K562 (cell line): ENCODE measurements at regions not wholly inside any gene's neighbourhood (a gene's known extent, or its start where the extent isn't known, plus 50 kb on each side); places are given as distances from the start of the nearest gene placed in this dataset.

Experiments
- ATAC-seq: fragments of 200-7000 bp; cut with Tn5 transposase; 3 replicates; pipeline ENCODE4 v1.9.1; 2020; ENCODE audit warnings: moderate library complexity
- BruUV-seq: library from RNA; stranded (reverse); fragments of 400-500 nt; replicated peaks from 2 replicates; lab custom pipeline; 2021; lab: Mats Ljungman, UMichigan
- CTCF ChIA-PET: fragments of 300-600 bp; formaldehyde crosslinking; extraction: SDS; loops from one replicate; lab custom pipeline; 2021; ENCODE audit warnings: low intra/inter-chr PET ratio; lab: Yijun Ruan, JAX
- POLR2A ChIA-PET: fragments of 300-600, 350-650 bp; sonication (Branson Sonifier 250); formaldehyde crosslinking; extraction: SDS; loops from one replicate; lab custom pipeline; 2021; ENCODE audit warnings: antibody characterized with exemption, inconsistent platforms; lab: Yijun Ruan, JAX
- DNase-seq, 4 experiments: peaks; one replicate each; pipeline versions ENCODE4 v3.0.0 to v3.0.0-alpha.2; 2011 to 2018; ENCODE audit warnings: low spot score in 3 of 4, mixed read lengths in 3 of 4; ENCODE audit errors: extremely low read depth in 1 of 4
- FAIRE-seq: peaks from 2 replicates; lab custom pipeline; 2011; peaks lifted over from hg19 to GRCh38; lab: Jason Lieb, UNC
- H2AFZ ChIP-seq: 2 replicates; pipeline ENCODE4 v1.6.0; 2011; ENCODE audit warnings: low read depth, low read length, control low read depth, inconsistent platforms
- H3K27ac ChIP-seq: fragments of 200-600 bp; 3 replicates; pipeline ENCODE4 v1.8.0; 2011; ENCODE audit warnings: low read depth, mild to moderate bottlenecking, control low read depth, inconsistent platforms, low read length, moderate library complexity, mixed read lengths; ENCODE audit errors: extremely low read depth
- H3K27me3 ChIP-seq, 2 experiments: fragments of 300-600 bp in 1 of 2; 2 replicates in 1 of 2; 3 replicates in 1 of 2; pipeline versions ENCODE4 v1.6.0 to v1.8.0; 2011; ENCODE audit warnings: inconsistent platforms in 2 of 2, low read length in 2 of 2, mild to moderate bottlenecking in 1 of 2, mixed read lengths in 1 of 2, moderate library complexity in 1 of 2; ENCODE audit not compliant: control insufficient read depth in 2 of 2, insufficient read depth in 2 of 2
- H3K36me3 ChIP-seq: fragments of 300-600 bp; 3 replicates; pipeline ENCODE4 v1.8.0; 2011; ENCODE audit warnings: mild to moderate bottlenecking, low read length, inconsistent platforms; ENCODE audit not compliant: control insufficient read depth, insufficient read depth
- H3K4me1 ChIP-seq, 2 experiments: fragments of 200-600 bp in 1 of 2; replicated peaks in 1 of 2; 2 replicates in 1 of 2; 3 replicates in 1 of 2; pipeline versions ENCODE4 v1.5.1 to v1.8.0; 2011; ENCODE audit warnings: inconsistent platforms in 2 of 2, low read length in 2 of 2, mild to moderate bottlenecking in 1 of 2, mixed read lengths in 1 of 2, moderate library complexity in 1 of 2; ENCODE audit not compliant: control insufficient read depth in 2 of 2, insufficient read depth in 2 of 2
- H3K4me2 ChIP-seq: 2 replicates; pipeline ENCODE4 v1.6.1; 2011; ENCODE audit warnings: low read length, control low read depth, inconsistent platforms, mixed read lengths; ENCODE audit not compliant: insufficient read depth
- H3K4me3 ChIP-seq: fragments of 200-600 bp; sonication (generic), shearing (Covaris generic); 2 replicates; pipeline ENCODE4 v1.5.1; 2016; ENCODE audit warnings: control low read depth, inconsistent platforms
- H3K79me2 ChIP-seq: fragments of 200-600 bp; 3 replicates; pipeline ENCODE4 v1.8.0; 2011; ENCODE audit warnings: low read length, inconsistent platforms; ENCODE audit not compliant: control insufficient read depth, insufficient read depth
- H3K9ac ChIP-seq, 2 experiments: 2 replicates each; pipeline versions ENCODE4 v1.6.0 to v1.6.1; 2011; ENCODE audit warnings: low read depth in 2 of 2, low read length in 2 of 2, control low read depth in 1 of 2, inconsistent platforms in 1 of 2, mild to moderate bottlenecking in 1 of 2, mixed read lengths in 1 of 2; ENCODE audit not compliant: insufficient read depth in 1 of 2
- H3K9me1 ChIP-seq: one replicate; pipeline ENCODE4 v1.6.0; 2011; ENCODE audit warnings: inconsistent platforms, mild to moderate bottlenecking, low read length, moderate library complexity; ENCODE audit not compliant: control insufficient read depth, insufficient read depth
- H3K9me3 ChIP-seq: replicated peaks from 2 replicates; pipeline ENCODE4 v1.5.1; 2011; ENCODE audit warnings: low read depth, low read length, inconsistent platforms; ENCODE audit not compliant: control insufficient read depth, insufficient read depth
- H4K20me1 ChIP-seq: replicated peaks from 2 replicates; pipeline ENCODE4 v1.6.1; 2011; ENCODE audit warnings: low read length, inconsistent platforms, mixed read lengths; ENCODE audit not compliant: control insufficient read depth, insufficient read depth
- E2F1 ChIP-seq: sonication (generic); formaldehyde crosslinking; IDR thresholded peaks from 2 replicates; pipeline ENCODE4 v1.8.1; 2023; ENCODE audit warnings: mild to moderate bottlenecking, missing genetic modification reagents, moderate library complexity
- FOSL1 ChIP-seq: fragments of 200-800 bp; sonication (Bioruptor generic); conservative IDR thresholded peaks from 2 replicates; pipeline ENCODE4 v1.6.1; 2016; ENCODE audit warnings: missing genetic modification characterization, missing compliant biosample characterization
- SAP30 ChIP-seq: fragments of 200-600 bp; sonication (generic); IDR thresholded peaks from 2 replicates; pipeline ENCODE4 v1.6.1; 2012; ENCODE audit warnings: borderline replicate concordance, low read depth, mild to moderate bottlenecking, moderate library complexity, low read length, control low read depth, inconsistent platforms; ENCODE audit not compliant: insufficient read depth, poor library complexity, severe bottlenecking
- ZNF232 ChIP-seq: sonication (generic); formaldehyde crosslinking; IDR thresholded peaks from 2 replicates; pipeline ENCODE4 v1.8.0; 2022; ENCODE audit warnings: mild to moderate bottlenecking, missing genetic modification reagents
- WGBS: fragments of 100-300 bp; shearing (Covaris generic); methylation state at CpG from one replicate; pipeline ENCODE4 v1.1.6; 2016; ENCODE audit warnings: low coverage, mixed read lengths; ENCODE audit not compliant: insufficient coverage; ENCODE audit errors: missing lambda C conversion rate; 5-methylcytosine and 5-hydroxymethylcytosine counted together
- in situ Hi-C: fragments of 300-500 bp; cut with MboI; formaldehyde crosslinking; loops from 4 replicates; pipeline ENCODE4 v1.15.0; 2018; ENCODE audit warnings: inconsistent platforms, mixed read lengths
- intact Hi-C: fragments of 100-400 bp; cut with micrococcal nuclease; formaldehyde crosslinking; loops from 2 replicates; pipeline ENCODE4 v1.14.2; 2022
- TF ChIP-seq, protein P1 (sequence below): fragments of 450-650 bp; conservative IDR thresholded peaks from 2 replicates; pipeline ENCODE4 v1.6.1; 2016; ENCODE audit warnings: missing genetic modification characterization, low read depth, mild to moderate bottlenecking, missing compliant biosample characterization, moderate library complexity
- TF ChIP-seq, protein P2 (sequence below), 2 experiments: fragments of 450-650 bp in 1 of 2; sonication (generic) in 1 of 2; formaldehyde crosslinking; conservative IDR thresholded peaks; 2 replicates each; pipeline versions ENCODE4 v1.4.0 to v1.8.1; 2020 to 2022; ENCODE audit warnings: mild to moderate bottlenecking in 1 of 2, missing genetic modification reagents in 1 of 2

- 0% methylated on average over 1 of the region's 1 CpG for WGBS
- ChIA-PET POLR2A (interaction anchor here (0.7 kb wide), 1 partner anchor 238 kb away, joined by 4 read pairs; no protein-coding TSS in a partner anchor), CTCF (no interaction called here)
- TF ChIP-seq FOSL1 (tag) = 0 out of 2 replicates have a peak, but pooled peaks have one; percentile 22
- no peak for TF ChIP-seq E2F1
- no peak for TF ChIP-seq ZNF232 (CRISPR knock-in tag)
- TF ChIP-seq, protein P1, sequence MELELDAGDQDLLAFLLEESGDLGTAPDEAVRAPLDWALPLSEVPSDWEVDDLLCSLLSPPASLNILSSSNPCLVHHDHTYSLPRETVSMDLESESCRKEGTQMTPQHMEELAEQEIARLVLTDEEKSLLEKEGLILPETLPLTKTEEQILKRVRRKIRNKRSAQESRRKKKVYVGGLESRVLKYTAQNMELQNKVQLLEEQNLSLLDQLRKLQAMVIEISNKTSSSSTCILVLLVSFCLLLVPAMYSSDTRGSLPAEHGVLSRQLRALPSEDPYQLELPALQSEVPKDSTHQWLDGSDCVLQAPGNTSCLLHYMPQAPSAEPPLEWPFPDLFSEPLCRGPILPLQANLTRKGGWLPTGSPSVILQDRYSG (tag) = no peak
- TF ChIP-seq SAP30 = no peak
- TF ChIP-seq, protein P2, sequence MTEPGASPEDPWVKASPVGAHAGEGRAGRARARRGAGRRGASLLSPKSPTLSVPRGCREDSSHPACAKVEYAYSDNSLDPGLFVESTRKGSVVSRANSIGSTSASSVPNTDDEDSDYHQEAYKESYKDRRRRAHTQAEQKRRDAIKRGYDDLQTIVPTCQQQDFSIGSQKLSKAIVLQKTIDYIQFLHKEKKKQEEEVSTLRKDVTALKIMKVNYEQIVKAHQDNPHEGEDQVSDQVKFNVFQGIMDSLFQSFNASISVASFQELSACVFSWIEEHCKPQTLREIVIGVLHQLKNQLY (CRISPR knock-in tag; conservative IDR thresholded peaks at IDR 0.05) = no peak
- H3K9ac ChIP-seq = no peak overlapping the region
- no TSS peak for BruUV-seq
- H3K4me3 ChIP-seq = no peak overlapping the region
- H3K4me2 ChIP-seq = no peak overlapping the region
- DNase-seq (no peak), FAIRE-seq (no peak), ATAC-seq (no peak)
- no peak overlapping the region for H3K27ac ChIP-seq
- H3K79me2 ChIP-seq = no peaks in the 10 kb centered on the region
- no peaks in the 10 kb centered on the region for H3K36me3 ChIP-seq
- H3K4me1 ChIP-seq = no peaks in the 10 kb centered on the region
- in situ Hi-C loops = no loop called here
- intact Hi-C loops = loop anchor here (10.0 kb wide), 1 partner anchor 61 kb away; no protein-coding TSS in a partner anchor
- no peaks in the 10 kb centered on the region for H4K20me1 ChIP-seq
- no peaks in the 10 kb centered on the region for H3K27me3 ChIP-seq
- H3K9me1 ChIP-seq = no peaks in the 10 kb centered on the region
- no peak overlapping the region for H2AFZ ChIP-seq
- peaks cover 2% of the 10 kb centered on the region; the same call in 1 of the 2 replicates for H3K9me3 ChIP-seq
Measured at GRCh38 chr11:91596111-91596510, 628.5 kb upstream of the FAT3 start.
